HG03460 (cell line): ENCODE measurements at regions not wholly inside any gene's neighbourhood (a gene's known extent, or its start where the extent isn't known, plus 50 kb on each side); places are given as distances from the start of the nearest gene placed in this dataset.
"Not testable (repeated sequence)": the region's sequence is repeated elsewhere in the genome, so short reads cannot be mapped to it uniquely, and the experiment has no call there.

Experiments used
- ATAC-seq: cut with Tn5 transposase; IDR thresholded peaks from one replicate; pipeline ENCODE4 v1.9.1; 2021; ENCODE audit not compliant: unreplicated experiment

GRCh38 chr13:23098161-23098907 lies 82.4 kb upstream of the SGCG start:
- ATAC-seq, result no peak

- ATAC-seq, result no peak
Observed at GRCh38 chr13:23105051-23105450, 75.7 kb upstream of the SGCG start.

DNA sequence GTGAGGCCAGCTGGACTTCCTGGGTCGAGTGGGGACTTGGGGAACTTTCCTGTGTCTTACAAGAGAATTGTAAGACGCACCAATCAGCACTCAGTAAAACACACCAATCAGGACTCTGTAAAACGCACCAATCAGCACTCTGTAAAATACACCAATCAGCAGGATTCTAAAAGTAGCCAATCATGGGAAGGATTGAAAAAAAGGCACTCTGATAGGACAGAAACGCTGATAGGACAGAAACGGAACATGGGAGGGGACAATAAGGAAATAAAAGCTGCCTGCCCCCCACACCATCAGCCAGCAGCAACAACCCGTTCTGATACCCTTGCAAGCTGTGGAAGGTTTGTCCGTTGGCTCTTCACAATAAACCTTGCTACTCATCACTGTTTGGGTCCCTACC lies 73.1 kb upstream of the SGCG start:
- no peak for ATAC-seq

GRCh38 chr13:23119131-23119530 lies 61.6 kb upstream of the SGCG start:
- no peak for ATAC-seq

DNA sequence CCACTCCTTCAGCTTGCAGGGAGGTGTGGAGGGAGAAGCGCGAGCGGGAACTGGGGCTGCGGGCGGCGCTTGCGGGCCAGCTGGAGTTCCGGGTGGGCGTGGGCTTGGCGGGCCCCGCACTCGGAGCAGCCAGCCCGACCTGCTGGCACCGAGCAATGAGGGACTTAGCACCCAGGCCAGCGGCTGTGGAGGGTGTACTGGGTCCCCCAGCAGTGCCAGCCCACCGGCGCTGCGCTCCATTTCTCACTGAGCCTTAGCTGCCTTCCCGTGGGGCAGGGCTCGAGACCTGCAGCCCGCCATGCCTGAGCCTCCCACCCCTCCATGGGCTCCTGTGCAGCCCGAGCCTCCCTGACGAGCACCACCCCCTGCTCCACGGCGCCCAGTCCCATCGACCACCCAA lies 53.2 kb upstream of the SGCG start:
- not testable (repeated sequence) for ATAC-seq

- ATAC-seq, result no peak
Observed at GRCh38 chr13:23129331-23129730, 51.4 kb upstream of the SGCG start.
